ENCODE measurements at regions not wholly inside any gene's neighbourhood (a gene's known extent, or its start where the extent isn't known, plus 50 kb on each side); places are given as distances from the start of the nearest gene placed in this dataset.

GRCh38 chr2:111716905-111717775 is 166.9 kb downstream of the ANAPC1 start:
- FAIRE-seq: no peak
- TF ChIP-seq SPI1 (IDR thresholded peaks at IDR 0.05; ENCODE audit: low read depth, low read length) (no peak), POU2F2 (IDR thresholded peaks at IDR 0.05; ENCODE audit: low read depth, low read length) (no peak), PAX5 (IDR thresholded peaks at IDR 0.05; ENCODE audit: insufficient read depth, low read length, severe bottlenecking) (no peak), TAF1 (IDR thresholded peaks at IDR 0.05; ENCODE audit: low read depth, low read length) (no peak), POLR2AphosphoS5 (IDR thresholded peaks at IDR 0.05; ENCODE audit: low read depth, low read length) (no peak), POLR2A (IDR thresholded peaks at IDR 0.05; ENCODE audit: low read depth, low read length) (no peak)
- DNase-seq (ENCODE audit: insufficient read length, low spot score): no peak

Data from GM12891 (cell line).